Rectal smooth muscle tissue (tissue), 1 donor: ENCODE measurements at regions not wholly inside any gene's neighbourhood (a gene's known extent, or its start where the extent isn't known, plus 50 kb on each side); places are given as distances from the start of the nearest gene placed in this dataset.

ENCODE experiments used
- H3K27ac ChIP-seq: one replicate; pipeline ENCODE4 v1.7.0; 2013; ENCODE audit warnings: low read depth, low read length, inconsistent platforms
- H3K27me3 ChIP-seq: one replicate; pipeline ENCODE4 v1.7.0; 2013; ENCODE audit warnings: low read length; ENCODE audit not compliant: control insufficient read depth, insufficient read depth
- H3K36me3 ChIP-seq: one replicate; pipeline ENCODE4 v1.7.0; 2013; ENCODE audit warnings: low read length; ENCODE audit not compliant: control insufficient read depth, insufficient read depth
- H3K4me1 ChIP-seq: one replicate; pipeline ENCODE4 v1.7.0; 2013; ENCODE audit warnings: low read length; ENCODE audit not compliant: control insufficient read depth, insufficient read depth
- H3K4me3 ChIP-seq: one replicate; pipeline ENCODE4 v1.7.0; 2013; ENCODE audit warnings: low read length
- H3K9ac ChIP-seq: one replicate; pipeline ENCODE4 v1.7.0; 2013; ENCODE audit warnings: low read length

DNA sequence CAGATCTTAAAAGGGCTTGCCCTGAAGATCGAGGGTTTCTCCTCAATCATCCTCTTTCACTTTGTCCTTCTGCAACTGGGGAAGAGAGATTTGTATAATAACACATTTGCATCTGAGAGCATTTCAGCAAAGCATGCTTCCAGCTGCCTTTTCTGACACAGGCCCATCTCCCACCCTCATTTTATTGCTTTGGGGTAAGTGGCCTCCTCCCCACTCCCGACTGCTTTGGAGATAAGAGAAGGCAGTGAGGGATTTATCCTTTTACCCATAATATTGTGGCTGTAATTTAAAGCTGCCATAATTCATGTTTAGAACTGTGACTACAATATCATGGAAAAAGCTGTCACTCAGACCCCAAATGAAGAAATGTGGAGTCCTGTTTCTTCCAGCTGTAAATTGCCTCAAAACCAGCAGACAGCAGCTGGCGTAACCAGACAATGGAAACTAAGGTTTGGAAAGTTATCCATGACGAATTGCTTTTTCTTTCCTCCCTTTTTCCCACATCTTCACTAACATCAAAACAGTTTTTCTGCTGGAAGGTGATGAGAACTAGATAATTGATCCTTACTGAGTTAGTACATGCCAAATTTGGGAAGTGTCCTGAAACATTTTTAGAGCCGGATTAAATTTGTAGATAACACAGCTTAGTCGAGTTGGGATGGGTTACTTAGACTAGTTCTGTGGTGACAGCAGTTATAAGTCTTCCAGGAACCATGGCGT, 104.2 kb upstream of the PFN2 start:
- Histone ChIP-seq H3K27me3 (no peaks in the 10 kb centered on the region), H3K36me3 (no peaks in the 10 kb centered on the region), H3K9ac (no peak overlapping the region), H3K4me1 (peaks cover 11% of the 10 kb centered on the region), H3K4me3 (no peak overlapping the region), H3K27ac (no peak overlapping the region)

- Histone ChIP-seq H3K27me3 (no peaks in the 10 kb centered on the region), H3K36me3 (no peaks in the 10 kb centered on the region), H3K4me3 (no peak overlapping the region), H3K27ac (no peak overlapping the region), H3K9ac (no peak overlapping the region), H3K4me1 (peaks cover 8% of the 10 kb centered on the region)
Measured at GRCh38 chr3:150074277-150074676, 103.6 kb upstream of the PFN2 start.

GRCh38 chr3:150073513-150073912, 102.8 kb upstream of the PFN2 start:
- Histone ChIP-seq H3K27ac (no peak overlapping the region), H3K9ac (no peak overlapping the region), H3K4me3 (no peak overlapping the region), H3K27me3 (no peaks in the 10 kb centered on the region), H3K36me3 (no peaks in the 10 kb centered on the region), H3K4me1 (peaks cover 4% of the 10 kb centered on the region)

GRCh38 chr3:150073031-150073430, 102.3 kb upstream of the PFN2 start:
- Histone ChIP-seq H3K4me1 (peaks cover 4% of the 10 kb centered on the region), H3K9ac (no peak overlapping the region), H3K4me3 (no peak overlapping the region), H3K27me3 (no peaks in the 10 kb centered on the region), H3K27ac (no peak overlapping the region), H3K36me3 (no peaks in the 10 kb centered on the region)

DNA sequence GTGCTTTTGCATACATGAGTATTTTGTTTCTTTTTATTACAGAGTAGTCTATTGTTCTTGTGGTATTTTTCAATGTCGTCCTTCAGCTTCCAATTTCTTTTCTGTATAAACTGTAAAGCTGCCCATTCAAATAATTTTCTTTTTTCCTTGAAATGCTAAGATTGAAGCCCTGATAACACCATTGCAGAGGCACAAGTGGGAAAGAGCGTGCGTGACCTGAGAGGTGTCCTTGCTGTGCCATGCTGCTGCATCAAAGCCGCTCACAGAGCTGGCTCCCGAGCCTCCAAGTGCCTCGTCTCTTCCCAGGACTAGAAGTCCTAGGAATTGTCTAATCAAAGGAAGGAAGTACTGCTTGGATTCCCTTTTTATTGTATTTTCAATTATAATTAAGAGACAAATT, 101.9 kb upstream of the PFN2 start:
- H3K27me3 ChIP-seq, result no peaks in the 10 kb centered on the region

DNA sequence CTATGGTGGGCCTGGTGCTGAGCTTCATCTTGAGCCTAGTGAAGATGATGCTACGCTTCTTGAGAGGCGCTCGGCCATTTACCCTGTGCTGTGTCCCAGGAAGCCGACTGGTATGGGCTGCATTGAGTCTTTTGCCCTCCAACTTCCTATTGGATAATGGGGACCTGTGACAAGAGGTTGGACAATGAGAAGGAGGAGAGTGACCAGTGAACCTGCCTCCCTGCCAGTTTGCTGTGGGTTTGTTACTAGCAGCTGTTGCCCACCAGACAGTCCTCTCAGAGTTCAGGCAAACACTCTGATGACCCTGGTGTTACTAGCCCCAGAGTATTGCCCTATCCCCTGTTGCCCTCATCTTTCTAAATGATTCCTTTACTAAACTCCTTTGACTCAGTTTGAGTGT, 99.6 kb upstream of the PFN2 start:
- peaks cover 4% of the 10 kb centered on the region for H3K4me1 ChIP-seq
- H3K4me3 ChIP-seq, result no peak overlapping the region
- no peak overlapping the region for H3K27ac ChIP-seq
- no peaks in the 10 kb centered on the region for H3K36me3 ChIP-seq
- no peak overlapping the region for H3K9ac ChIP-seq
- no peaks in the 10 kb centered on the region for H3K27me3 ChIP-seq

More for the DNA sequence above, 101.9 kb upstream of the PFN2 start:
- Histone ChIP-seq H3K4me1 (peaks cover 4% of the 10 kb centered on the region), H3K9ac (no peak overlapping the region), H3K27ac (no peak overlapping the region), H3K36me3 (no peaks in the 10 kb centered on the region), H3K4me3 (no peak overlapping the region)

- Histone ChIP-seq H3K36me3 (no peaks in the 10 kb centered on the region), H3K27me3 (no peaks in the 10 kb centered on the region), H3K4me3 (no peak overlapping the region), H3K4me1 (peaks cover 4% of the 10 kb centered on the region), H3K9ac (no peak overlapping the region), H3K27ac (no peak overlapping the region)
Measured at GRCh38 chr3:150069633-150070032, 98.9 kb upstream of the PFN2 start.

GRCh38 chr3:150069154-150069527, 98.4 kb upstream of the PFN2 start:
- no peaks in the 10 kb centered on the region for H3K36me3 ChIP-seq
- H3K4me1 ChIP-seq, result peaks cover 4% of the 10 kb centered on the region
- no peak overlapping the region for H3K27ac ChIP-seq
- no peak overlapping the region for H3K9ac ChIP-seq
- no peak overlapping the region for H3K4me3 ChIP-seq
- no peaks in the 10 kb centered on the region for H3K27me3 ChIP-seq

- Histone ChIP-seq H3K36me3 (no peaks in the 10 kb centered on the region), H3K4me1 (peaks cover 4% of the 10 kb centered on the region), H3K27ac (no peak overlapping the region), H3K9ac (no peak overlapping the region), H3K4me3 (no peak overlapping the region), H3K27me3 (no peaks in the 10 kb centered on the region)
Measured at GRCh38 chr3:150068440-150069153, 97.9 kb upstream of the PFN2 start.

DNA sequence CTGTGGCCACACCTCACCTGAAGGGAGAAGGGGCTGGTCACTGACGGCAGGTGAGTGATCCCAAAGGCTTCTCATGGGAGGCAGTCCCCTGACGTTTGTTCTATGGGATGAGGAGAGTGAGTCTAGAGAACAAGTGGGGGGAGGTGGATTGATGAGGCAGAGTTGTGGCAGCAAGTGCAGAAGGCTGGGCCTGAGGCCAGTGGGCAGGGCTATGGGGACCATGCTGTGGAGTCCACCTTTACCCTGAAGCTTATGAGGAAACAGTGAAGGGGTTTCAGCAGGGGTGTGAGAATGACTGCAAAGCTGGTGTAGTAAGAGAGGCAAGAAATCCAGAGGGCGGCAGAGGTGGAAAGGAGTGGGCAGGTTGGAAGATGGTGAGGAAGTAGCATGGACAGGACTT, 96.9 kb upstream of the PFN2 start:
- no peaks in the 10 kb centered on the region for H3K27me3 ChIP-seq
- peaks cover 7% of the 10 kb centered on the region for H3K4me1 ChIP-seq
- H3K9ac ChIP-seq, result no peak overlapping the region
- no peak overlapping the region for H3K4me3 ChIP-seq
- H3K36me3 ChIP-seq, result no peaks in the 10 kb centered on the region
- no peak overlapping the region for H3K27ac ChIP-seq

GRCh38 chr3:150064971-150065370, 94.3 kb upstream of the PFN2 start:
- no peak overlapping the region for H3K4me3 ChIP-seq
- H3K9ac ChIP-seq, result no peak overlapping the region
- no peaks in the 10 kb centered on the region for H3K27me3 ChIP-seq
- no peaks in the 10 kb centered on the region for H3K36me3 ChIP-seq
- no peak overlapping the region for H3K27ac ChIP-seq
- peaks cover 3% of the 10 kb centered on the region for H3K4me1 ChIP-seq

DNA sequence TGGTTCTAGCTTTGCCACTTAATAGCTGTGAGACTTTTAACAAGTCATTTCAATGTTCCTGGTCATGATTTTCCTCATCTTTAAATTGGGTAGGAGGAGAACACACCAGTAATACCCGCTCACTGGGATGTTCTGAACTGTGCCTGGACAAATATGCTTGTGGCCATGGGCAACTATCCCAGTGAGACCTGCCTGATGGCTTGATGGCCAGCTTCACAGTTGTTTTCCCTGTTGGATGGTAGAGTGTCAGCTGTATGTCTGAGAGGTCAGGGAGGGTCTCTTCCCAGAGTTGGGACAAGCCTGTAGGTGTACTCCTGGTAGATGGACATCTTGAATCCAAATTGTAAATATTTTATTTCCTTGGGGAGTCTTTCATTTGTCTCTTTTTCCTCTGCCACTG, 92.5 kb upstream of the PFN2 start:
- Histone ChIP-seq H3K27ac (peak overlapping the region; percentile 69), H3K36me3 (no peaks in the 10 kb centered on the region), H3K4me3 (no peak overlapping the region), H3K4me1 (peaks cover 3% of the 10 kb centered on the region), H3K9ac (no peak overlapping the region), H3K27me3 (no peaks in the 10 kb centered on the region)

DNA sequence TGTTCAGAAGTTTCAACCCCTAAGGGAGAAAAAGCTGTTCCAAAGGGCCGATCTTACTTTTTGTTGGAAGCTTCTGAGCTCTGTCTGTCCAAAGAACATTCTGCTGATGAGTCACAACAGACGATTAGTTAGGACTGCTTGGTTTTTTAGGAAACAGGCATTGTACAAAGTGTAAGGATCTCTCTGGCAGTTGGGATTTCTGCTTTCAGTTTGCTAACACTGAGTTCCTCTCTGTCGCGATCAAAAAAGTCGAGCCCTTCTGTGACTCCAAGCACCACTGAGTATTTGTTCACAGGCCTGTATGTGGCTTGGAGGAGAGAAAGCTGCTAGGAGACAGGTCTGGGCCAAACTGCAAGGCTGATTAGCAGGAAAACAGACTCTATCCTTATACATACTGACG, 91.8 kb upstream of the PFN2 start:
- Histone ChIP-seq H3K9ac (no peak overlapping the region), H3K4me3 (no peak overlapping the region), H3K36me3 (no peaks in the 10 kb centered on the region), H3K27ac (peak overlapping the region; percentile 69), H3K4me1 (peaks cover 3% of the 10 kb centered on the region), H3K27me3 (no peaks in the 10 kb centered on the region)
